K562 (cell line): ENCODE measurements at regions not wholly inside any gene's neighbourhood (a gene's known extent, or its start where the extent isn't known, plus 50 kb on each side); places are given as distances from the start of the nearest gene placed in this dataset.

Experiments used
- ATAC-seq: fragments of 200-7000 bp; cut with Tn5 transposase; 3 replicates; pipeline ENCODE4 v1.9.1; 2020; ENCODE audit warnings: moderate library complexity
- BruUV-seq: library from RNA; stranded (reverse); fragments of 400-500 nt; replicated peaks from 2 replicates; lab custom pipeline; 2021; lab: Mats Ljungman, UMichigan
- CTCF ChIA-PET: fragments of 300-600 bp; formaldehyde crosslinking; extraction: SDS; loops from one replicate; lab custom pipeline; 2021; ENCODE audit warnings: low intra/inter-chr PET ratio; lab: Yijun Ruan, JAX
- POLR2A ChIA-PET: fragments of 300-600, 350-650 bp; sonication (Branson Sonifier 250); formaldehyde crosslinking; extraction: SDS; loops from one replicate; lab custom pipeline; 2021; ENCODE audit warnings: antibody characterized with exemption, inconsistent platforms; lab: Yijun Ruan, JAX
- DNase-seq, 4 experiments: peaks; one replicate each; pipeline versions ENCODE4 v3.0.0 to v3.0.0-alpha.2; 2011 to 2018; ENCODE audit warnings: low spot score in 3 of 4, mixed read lengths in 3 of 4; ENCODE audit errors: extremely low read depth in 1 of 4
- FAIRE-seq: peaks from 2 replicates; lab custom pipeline; 2011; peaks lifted over from hg19 to GRCh38; lab: Jason Lieb, UNC
- H2AFZ ChIP-seq: 2 replicates; pipeline ENCODE4 v1.6.0; 2011; ENCODE audit warnings: low read depth, low read length, control low read depth, inconsistent platforms
- H3K27ac ChIP-seq: fragments of 200-600 bp; 3 replicates; pipeline ENCODE4 v1.8.0; 2011; ENCODE audit warnings: low read depth, mild to moderate bottlenecking, control low read depth, inconsistent platforms, low read length, moderate library complexity, mixed read lengths; ENCODE audit errors: extremely low read depth
- H3K27me3 ChIP-seq, 2 experiments: fragments of 300-600 bp in 1 of 2; 2 replicates in 1 of 2; 3 replicates in 1 of 2; pipeline versions ENCODE4 v1.6.0 to v1.8.0; 2011; ENCODE audit warnings: inconsistent platforms in 2 of 2, low read length in 2 of 2, mild to moderate bottlenecking in 1 of 2, mixed read lengths in 1 of 2, moderate library complexity in 1 of 2; ENCODE audit not compliant: control insufficient read depth in 2 of 2, insufficient read depth in 2 of 2
- H3K36me3 ChIP-seq: fragments of 300-600 bp; 3 replicates; pipeline ENCODE4 v1.8.0; 2011; ENCODE audit warnings: mild to moderate bottlenecking, low read length, inconsistent platforms; ENCODE audit not compliant: control insufficient read depth, insufficient read depth
- H3K4me1 ChIP-seq, 2 experiments: fragments of 200-600 bp in 1 of 2; replicated peaks in 1 of 2; 2 replicates in 1 of 2; 3 replicates in 1 of 2; pipeline versions ENCODE4 v1.5.1 to v1.8.0; 2011; ENCODE audit warnings: inconsistent platforms in 2 of 2, low read length in 2 of 2, mild to moderate bottlenecking in 1 of 2, mixed read lengths in 1 of 2, moderate library complexity in 1 of 2; ENCODE audit not compliant: control insufficient read depth in 2 of 2, insufficient read depth in 2 of 2
- H3K4me2 ChIP-seq: 2 replicates; pipeline ENCODE4 v1.6.1; 2011; ENCODE audit warnings: low read length, control low read depth, inconsistent platforms, mixed read lengths; ENCODE audit not compliant: insufficient read depth
- H3K4me3 ChIP-seq: fragments of 200-600 bp; sonication (generic), shearing (Covaris generic); 2 replicates; pipeline ENCODE4 v1.5.1; 2016; ENCODE audit warnings: control low read depth, inconsistent platforms
- H3K79me2 ChIP-seq: fragments of 200-600 bp; 3 replicates; pipeline ENCODE4 v1.8.0; 2011; ENCODE audit warnings: low read length, inconsistent platforms; ENCODE audit not compliant: control insufficient read depth, insufficient read depth
- H3K9ac ChIP-seq, 2 experiments: 2 replicates each; pipeline versions ENCODE4 v1.6.0 to v1.6.1; 2011; ENCODE audit warnings: low read depth in 2 of 2, low read length in 2 of 2, control low read depth in 1 of 2, inconsistent platforms in 1 of 2, mild to moderate bottlenecking in 1 of 2, mixed read lengths in 1 of 2; ENCODE audit not compliant: insufficient read depth in 1 of 2
- H3K9me1 ChIP-seq: one replicate; pipeline ENCODE4 v1.6.0; 2011; ENCODE audit warnings: inconsistent platforms, mild to moderate bottlenecking, low read length, moderate library complexity; ENCODE audit not compliant: control insufficient read depth, insufficient read depth
- H3K9me3 ChIP-seq: replicated peaks from 2 replicates; pipeline ENCODE4 v1.5.1; 2011; ENCODE audit warnings: low read depth, low read length, inconsistent platforms; ENCODE audit not compliant: control insufficient read depth, insufficient read depth
- H4K20me1 ChIP-seq: replicated peaks from 2 replicates; pipeline ENCODE4 v1.6.1; 2011; ENCODE audit warnings: low read length, inconsistent platforms, mixed read lengths; ENCODE audit not compliant: control insufficient read depth, insufficient read depth
- CREB5 ChIP-seq: fragments of 250-450 bp; sonication (Bioruptor Pico); IDR thresholded peaks from 2 replicates; pipeline ENCODE4 v1.5.0; 2020; ENCODE audit warnings: mild to moderate bottlenecking
- DEAF1 ChIP-seq: fragments of 450-650 bp; formaldehyde crosslinking; IDR thresholded peaks from 2 replicates; pipeline ENCODE4 v1.4.0; 2020; ENCODE audit warnings: mild to moderate bottlenecking, moderate library complexity
- HCFC1 ChIP-seq: IDR thresholded peaks from 2 replicates; pipeline ENCODE4 v1.6.1; 2012; ENCODE audit warnings: low read depth, low read length, improper control_type of control experiment
- HMG20A ChIP-seq: fragments of 450-650 bp; formaldehyde crosslinking; conservative IDR thresholded peaks from 2 replicates; pipeline ENCODE4 v1.4.0; 2020; ENCODE audit warnings: mild to moderate bottlenecking, mixed read lengths
- MBD1 ChIP-seq: fragments of 250-450 bp; sonication (Bioruptor Pico); IDR thresholded peaks from 2 replicates; pipeline ENCODE4 v1.8.0; 2022; ENCODE audit warnings: inconsistent platforms
- MTA2 ChIP-seq: fragments of 450-650 bp; IDR thresholded peaks from 2 replicates; pipeline ENCODE4 v1.6.1; 2016; ENCODE audit warnings: low read depth
- NBN ChIP-seq: fragments of 450-650 bp; IDR thresholded peaks from 2 replicates; pipeline ENCODE4 v1.6.1; 2016; ENCODE audit warnings: low read depth, mild to moderate bottlenecking
- RFX5 ChIP-seq: IDR thresholded peaks from 2 replicates; pipeline ENCODE4 v1.6.1; 2011; ENCODE audit warnings: low read depth, mild to moderate bottlenecking, improper control_type of control experiment, low read length
- SMARCC2 ChIP-seq: fragments of 450-650 bp; IDR thresholded peaks from 2 replicates; pipeline ENCODE4 v1.6.1; 2017; ENCODE audit warnings: antibody characterized with exemption, moderate library complexity, mild to moderate bottlenecking, low read depth
- TFAM ChIP-seq: fragments of 250-450 bp; sonication (Bioruptor Pico); conservative IDR thresholded peaks from 2 replicates; pipeline ENCODE4 v1.5.0; 2021; ENCODE audit warnings: mild to moderate bottlenecking, moderate library complexity
- ZBTB1 ChIP-seq: sonication (generic); formaldehyde crosslinking; IDR thresholded peaks from 2 replicates; pipeline ENCODE4 v1.8.1; 2023; ENCODE audit warnings: missing genetic modification reagents, low read depth, mild to moderate bottlenecking, borderline replicate concordance
- ZBTB12 ChIP-seq: fragments of 250-450 bp; sonication (Bioruptor Pico); IDR thresholded peaks from 2 replicates; pipeline ENCODE4 v1.4.0; 2020
- ZNF589 ChIP-seq: fragments of 200-800 bp; sonication (Bioruptor generic); IDR thresholded peaks from 2 replicates; pipeline ENCODE4 v1.6.1; 2016; ENCODE audit warnings: low read depth, missing genetic modification characterization, missing compliant biosample characterization
- WGBS: fragments of 100-300 bp; shearing (Covaris generic); methylation state at CpG from one replicate; pipeline ENCODE4 v1.1.6; 2016; ENCODE audit warnings: low coverage, mixed read lengths; ENCODE audit not compliant: insufficient coverage; ENCODE audit errors: missing lambda C conversion rate; 5-methylcytosine and 5-hydroxymethylcytosine counted together
- in situ Hi-C: fragments of 300-500 bp; cut with MboI; formaldehyde crosslinking; loops from 4 replicates; pipeline ENCODE4 v1.15.0; 2018; ENCODE audit warnings: inconsistent platforms, mixed read lengths
- intact Hi-C: fragments of 100-400 bp; cut with micrococcal nuclease; formaldehyde crosslinking; loops from 2 replicates; pipeline ENCODE4 v1.14.2; 2022
- TF ChIP-seq, protein P1 (sequence below): sonication (generic); formaldehyde crosslinking; IDR thresholded peaks from 2 replicates; pipeline ENCODE4 v1.8.1; 2023; ENCODE audit warnings: mild to moderate bottlenecking, missing genetic modification reagents

- no peak for FAIRE-seq
Observed at GRCh38 chr1:60998786-60999185, 83.6 kb upstream of the NFIA start.

More at GRCh38 chr1:60998786-60999185, 83.6 kb upstream of the NFIA start:
- Histone ChIP-seq H3K27ac (no peak overlapping the region), H3K27me3 (no peaks in the 10 kb centered on the region; a peak in 1 of 5 replicates), H3K36me3 (no peaks in the 10 kb centered on the region), H3K9ac (no peak overlapping the region; a peak in 1 of 4 replicates), H3K9me3 (no peaks in the 10 kb centered on the region), H3K4me2 (no peak overlapping the region), H3K4me1 (peaks cover 0 to 6% of the 10 kb centered on the region in 2 experiments; a peak in 3 of 5 replicates), H2AFZ (peak overlapping the region; percentile 52), H3K79me2 (no peaks in the 10 kb centered on the region), H3K9me1 (no peaks in the 10 kb centered on the region), H3K4me3 (no peak overlapping the region)
- no TSS peak for BruUV-seq
- in situ Hi-C loops, result no loop called here
- ATAC-seq (no peak), DNase-seq (no peak)
- intact Hi-C loops, result no loop called here
- CTCF ChIA-PET, result no interaction called here
- WGBS, result 73% methylated on average over 5 of the region's 5 CpGs
- POLR2A ChIA-PET, result interaction anchor here (1.1 to 1.9 kb wide), 3 partner anchors 10 to 15 kb away, joined by 3 to 7 read pairs (median 5); no protein-coding TSS in a partner anchor
- TF ChIP-seq, protein P1, sequence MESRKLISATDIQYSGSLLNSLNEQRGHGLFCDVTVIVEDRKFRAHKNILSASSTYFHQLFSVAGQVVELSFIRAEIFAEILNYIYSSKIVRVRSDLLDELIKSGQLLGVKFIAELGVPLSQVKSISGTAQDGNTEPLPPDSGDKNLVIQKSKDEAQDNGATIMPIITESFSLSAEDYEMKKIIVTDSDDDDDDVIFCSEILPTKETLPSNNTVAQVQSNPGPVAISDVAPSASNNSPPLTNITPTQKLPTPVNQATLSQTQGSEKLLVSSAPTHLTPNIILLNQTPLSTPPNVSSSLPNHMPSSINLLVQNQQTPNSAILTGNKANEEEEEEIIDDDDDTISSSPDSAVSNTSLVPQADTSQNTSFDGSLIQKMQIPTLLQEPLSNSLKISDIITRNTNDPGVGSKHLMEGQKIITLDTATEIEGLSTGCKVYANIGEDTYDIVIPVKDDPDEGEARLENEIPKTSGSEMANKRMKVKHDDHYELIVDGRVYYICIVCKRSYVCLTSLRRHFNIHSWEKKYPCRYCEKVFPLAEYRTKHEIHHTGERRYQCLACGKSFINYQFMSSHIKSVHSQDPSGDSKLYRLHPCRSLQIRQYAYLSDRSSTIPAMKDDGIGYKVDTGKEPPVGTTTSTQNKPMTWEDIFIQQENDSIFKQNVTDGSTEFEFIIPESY (CRISPR knock-in tag), result no peak
- TF ChIP-seq HMG20A (CRISPR knock-in tag) (no peak), CREB5 (CRISPR knock-in tag) (no peak), TFAM (CRISPR knock-in tag) (no peak), SMARCC2 (no peak), ZBTB1 (no peak), MBD1 (CRISPR knock-in tag) (no peak), NBN (no peak), RFX5 (no peak), MTA2 (no peak), HCFC1 (no peak), ZBTB12 (no peak), DEAF1 (CRISPR knock-in tag) (no peak), ZNF589 (CRISPR knock-in tag) (no peak)
- TF ChIP-seq, all 486 proteins: peak for 0
- H4K20me1 ChIP-seq, result no peaks in the 10 kb centered on the region
